Naive thymus-derived CD8-positive, alpha-beta T cell (primary cell): ENCODE measurements at regions not wholly inside any gene's neighbourhood (a gene's known extent, or its start where the extent isn't known, plus 50 kb on each side); places are given as distances from the start of the nearest gene placed in this dataset.
A peak's percentile ranks its signal among the peaks of the same experiment; 100 is the strongest.
"Not testable (repeated sequence)": the region's sequence is repeated elsewhere in the genome, so short reads cannot be mapped to it uniquely, and the experiment has no call there.

Experiments used
- ATAC-seq, 2 donors: fragments of 150-1000 bp; cut with Tn5 transposase in 1 of 2; sonication (Bioruptor Pico), chemical (Tn5 transposase) in 1 of 2; 1 replicate in 1 of 2; 2 replicates in 1 of 2; pipeline ENCODE4 v1.10.0; 2021; ENCODE audit warnings: mild to moderate bottlenecking in 2 of 2, moderate library complexity in 2 of 2
- POLR2A ChIA-PET: fragments of 350-600 bp; sonication (Branson Sonifier 250); formaldehyde crosslinking; loops from one replicate; lab custom pipeline; 2021; ENCODE audit warnings: antibody characterized with exemption; lab: Charles Lee
- DNase-seq, 10 donors: peaks; one replicate each; pipeline versions ENCODE4 v3.0.0 to v3.0.0-alpha.2; 2020 to 2022
- H3K27ac Mint-ChIP-seq, 10 donors: one replicate each; pipeline ENCODE4 v1.8.0; 2020 to 2022; ENCODE audit warnings: mild to moderate bottlenecking in 10 of 10, mixed read lengths in 10 of 10, moderate library complexity in 4 of 10, inconsistent platforms in 1 of 10
- H3K27me3 Mint-ChIP-seq, 5 donors: one replicate each; pipeline ENCODE4 v1.8.0; 2021 to 2022; ENCODE audit warnings: mixed read lengths in 5 of 5
- H3K36me3 Mint-ChIP-seq, 3 donors: one replicate each; pipeline ENCODE4 v1.8.0; 2020 to 2022; ENCODE audit warnings: mixed read lengths in 3 of 3, mild to moderate bottlenecking in 2 of 3, inconsistent platforms in 1 of 3
- H3K4me1 Mint-ChIP-seq, 4 donors: one replicate each; pipeline ENCODE4 v1.8.0; 2021 to 2022; ENCODE audit warnings: mixed read lengths in 4 of 4
- H3K4me3 Mint-ChIP-seq, 10 donors: one replicate each; pipeline ENCODE4 v1.8.0; 2020 to 2022; ENCODE audit warnings: mild to moderate bottlenecking in 10 of 10, mixed read lengths in 10 of 10, moderate library complexity in 6 of 10, inconsistent platforms in 1 of 10
- H3K9me3 Mint-ChIP-seq, 9 donors: one replicate each; pipeline ENCODE4 v1.8.0; 2020 to 2022; ENCODE audit warnings: mixed read lengths in 9 of 9, mild to moderate bottlenecking in 3 of 9, inconsistent platforms in 1 of 9, moderate library complexity in 1 of 9

DNA sequence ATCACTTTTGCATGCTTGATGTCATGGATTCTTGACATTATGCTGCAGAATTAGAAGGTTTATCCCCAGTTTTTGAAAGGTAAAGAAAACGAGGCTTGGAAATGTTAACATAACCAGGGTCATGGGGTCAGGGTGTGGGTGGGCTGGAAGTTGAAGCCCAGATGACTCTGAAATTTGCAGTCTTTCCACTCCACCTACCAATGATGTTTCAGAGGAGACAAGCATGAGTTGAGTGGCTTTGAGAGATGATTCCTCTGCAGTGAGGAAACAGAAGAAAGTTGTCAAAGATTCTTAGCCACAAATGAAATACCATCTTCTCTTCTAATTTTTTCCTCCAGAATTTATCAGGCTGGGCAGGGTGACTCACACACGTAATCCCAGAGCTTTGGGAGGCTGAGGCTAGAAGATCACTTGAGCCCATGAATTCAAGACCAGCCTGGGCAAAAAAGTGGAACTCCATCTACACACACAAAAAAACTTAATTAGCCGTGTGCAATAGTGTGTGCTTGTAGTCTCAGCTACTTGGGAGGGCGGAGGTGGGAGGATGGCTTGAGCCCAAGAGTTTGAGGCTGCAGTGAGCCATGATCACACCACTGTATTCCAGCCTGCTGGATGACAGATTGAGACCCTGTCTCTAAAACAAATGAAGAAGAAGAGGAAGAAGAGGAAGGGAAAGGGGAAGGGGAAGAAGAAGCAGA, 239.1 kb upstream of the AUTS2 start:
- ATAC-seq (no peak), DNase-seq (no peak)
- H3K4me1 Mint-ChIP-seq, result no peaks in the 10 kb centered on the region
- POLR2A ChIA-PET, result no interaction called here
- peaks cover 0 to 7% (median 2%) of the 10 kb centered on the region in 5 donors for H3K27me3 Mint-ChIP-seq
- H3K27ac Mint-ChIP-seq, result no peak overlapping the region
- H3K4me3 Mint-ChIP-seq, result no peak overlapping the region
- H3K9me3 Mint-ChIP-seq, result peaks cover 0 to 4% (median 0%) of the 10 kb centered on the region in 9 donors
- no peaks in the 10 kb centered on the region for H3K36me3 Mint-ChIP-seq

DNA sequence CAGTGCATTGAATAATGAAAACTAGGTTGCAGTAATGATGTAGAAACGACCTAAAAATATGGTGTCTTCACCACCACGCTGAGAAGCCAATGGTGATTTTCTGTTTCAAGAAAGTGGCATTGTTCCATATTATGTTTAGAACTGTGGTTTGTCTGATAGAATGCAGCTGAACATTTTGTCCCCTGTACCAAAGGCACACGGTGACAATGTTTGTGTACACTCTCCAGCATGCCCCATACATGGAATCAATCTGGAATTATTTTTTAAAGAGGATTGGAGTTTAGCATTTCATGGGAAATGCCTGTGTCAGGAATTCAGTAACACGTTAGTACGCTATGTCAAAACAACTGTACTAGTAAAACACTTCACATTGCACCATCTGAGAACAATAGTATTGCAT, 237.4 kb upstream of the AUTS2 start:
- H3K27ac Mint-ChIP-seq, result no peak overlapping the region
- no peak overlapping the region for H3K4me3 Mint-ChIP-seq
- H3K9me3 Mint-ChIP-seq, result peaks cover 0 to 2% (median 0%) of the 10 kb centered on the region in 9 donors
- DNase-seq (no peak), ATAC-seq (no peak)
- no peaks in the 10 kb centered on the region for H3K36me3 Mint-ChIP-seq
- H3K4me1 Mint-ChIP-seq, result no peaks in the 10 kb centered on the region
- POLR2A ChIA-PET, result no interaction called here
- H3K27me3 Mint-ChIP-seq, result peaks cover 0 to 7% (median 2%) of the 10 kb centered on the region in 5 donors

DNA sequence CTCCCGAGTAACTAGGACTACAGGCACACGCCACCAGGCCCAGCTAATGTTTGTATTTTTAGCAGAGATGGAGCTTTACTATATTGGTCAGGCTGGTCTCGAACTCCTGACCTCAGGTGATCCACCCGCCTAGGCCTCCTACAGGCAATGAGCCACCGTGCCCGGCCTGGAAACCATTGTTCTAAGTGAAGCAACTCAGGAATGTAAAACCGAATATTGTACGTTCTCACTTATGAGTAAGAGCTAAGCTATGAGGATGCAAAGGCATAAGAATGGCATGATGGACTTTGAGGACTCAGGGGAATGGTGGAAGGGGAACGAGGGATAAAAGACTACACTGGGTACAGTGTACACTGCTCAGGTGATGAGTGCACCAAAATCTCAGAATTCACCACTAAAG, 235.1 kb upstream of the AUTS2 start:
- no peak for DNase-seq
- Mint-ChIP-seq H3K4me3 (no peak overlapping the region), H3K36me3 (peaks cover 0 to 4% (median 0%) of the 10 kb centered on the region in 3 donors), H3K9me3 (peaks cover 0 to 2% (median 0%) of the 10 kb centered on the region in 9 donors), H3K27me3 (peaks cover 0 to 7% (median 2%) of the 10 kb centered on the region in 5 donors), H3K4me1 (no peaks in the 10 kb centered on the region), H3K27ac (no peak overlapping the region)
- ATAC-seq, result no peak
- POLR2A ChIA-PET, result no interaction called here

DNA sequence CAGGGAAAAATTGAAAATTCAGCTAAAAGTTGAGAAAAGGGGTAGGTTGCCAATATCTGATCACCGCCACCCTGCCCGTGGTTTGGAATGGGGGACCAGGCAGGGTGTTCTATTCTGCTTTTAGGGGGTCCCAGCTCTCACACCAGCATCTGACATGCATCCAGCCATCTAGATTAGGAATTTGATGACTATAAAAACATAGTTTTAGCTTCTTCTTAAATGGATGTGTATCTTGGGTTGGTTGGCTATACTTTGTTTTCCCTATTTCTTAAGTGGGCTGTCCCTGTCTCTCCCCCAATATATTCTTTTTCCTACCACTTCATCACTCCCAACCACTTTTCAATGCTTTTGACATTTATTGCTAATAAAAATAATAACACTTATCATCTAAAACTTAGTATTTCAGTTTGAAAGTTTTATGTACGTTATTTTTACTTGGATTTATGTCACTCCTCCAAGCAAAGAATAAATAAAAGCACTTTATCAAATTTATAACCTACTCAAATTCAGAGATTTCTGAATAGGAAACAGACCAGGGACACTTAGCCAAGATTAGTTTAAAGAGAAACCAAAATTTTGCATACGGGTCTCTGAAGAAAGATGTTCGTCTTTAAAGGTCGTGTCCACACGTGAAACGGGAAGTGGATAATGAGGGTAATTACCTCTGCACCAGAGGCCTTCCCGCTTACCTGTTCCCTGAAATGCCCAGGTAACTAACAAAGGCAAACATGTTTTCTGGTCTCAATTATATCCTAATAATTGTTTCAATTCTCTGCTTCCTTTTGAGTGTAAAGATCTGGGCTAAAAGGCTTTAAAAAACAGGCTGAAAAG, 233.2 kb upstream of the AUTS2 start:
- no peaks in the 10 kb centered on the region for H3K4me1 Mint-ChIP-seq
- H3K9me3 Mint-ChIP-seq, result no peaks in the 10 kb centered on the region
- POLR2A ChIA-PET, result no interaction called here
- peaks cover 0 to 3% (median 0%) of the 10 kb centered on the region in 5 donors for H3K27me3 Mint-ChIP-seq
- DNase-seq (no peak), ATAC-seq (no peak)
- no peak overlapping the region for H3K27ac Mint-ChIP-seq
- peaks cover 0 to 4% (median 0%) of the 10 kb centered on the region in 3 donors for H3K36me3 Mint-ChIP-seq
- no peak overlapping the region for H3K4me3 Mint-ChIP-seq

DNA sequence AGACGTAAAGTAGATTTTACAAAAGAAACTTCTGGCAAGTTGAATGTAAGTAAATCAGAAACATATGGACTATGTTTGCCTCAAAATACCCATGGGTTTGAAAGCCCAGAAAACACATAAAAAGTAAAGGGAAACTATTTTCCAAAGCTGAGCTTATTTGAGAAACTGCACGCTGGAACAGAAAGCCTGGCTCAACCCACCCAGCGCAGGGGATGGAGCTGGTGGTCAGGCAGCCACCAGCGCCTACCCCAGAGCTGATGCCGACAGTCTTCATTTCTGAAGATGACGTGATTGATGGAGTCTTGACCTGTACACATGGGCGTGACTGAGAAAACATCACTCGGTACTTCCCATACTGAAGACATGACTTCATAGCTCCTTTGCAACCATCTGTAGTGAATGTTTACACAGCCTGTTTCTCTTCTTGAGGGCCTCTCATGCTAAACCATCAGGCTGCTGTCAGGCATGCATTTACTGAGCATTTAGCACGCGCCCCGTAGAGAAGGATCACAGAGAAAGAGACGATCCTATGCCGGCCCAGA, 232.6 kb upstream of the AUTS2 start:
- POLR2A ChIA-PET, result interaction anchor here (0.6 kb wide), 1 partner anchor 195 kb away, joined by 4 read pairs; no protein-coding TSS in a partner anchor
- no peak overlapping the region for H3K27ac Mint-ChIP-seq
- DNase-seq, result no peak
- no peak for ATAC-seq
- peaks cover 0 to 3% (median 0%) of the 10 kb centered on the region in 5 donors for H3K27me3 Mint-ChIP-seq
- H3K4me1 Mint-ChIP-seq, result no peaks in the 10 kb centered on the region
- no peaks in the 10 kb centered on the region for H3K9me3 Mint-ChIP-seq
- no peak overlapping the region for H3K4me3 Mint-ChIP-seq
- H3K36me3 Mint-ChIP-seq, result peaks cover 0 to 4% (median 0%) of the 10 kb centered on the region in 3 donors

DNA sequence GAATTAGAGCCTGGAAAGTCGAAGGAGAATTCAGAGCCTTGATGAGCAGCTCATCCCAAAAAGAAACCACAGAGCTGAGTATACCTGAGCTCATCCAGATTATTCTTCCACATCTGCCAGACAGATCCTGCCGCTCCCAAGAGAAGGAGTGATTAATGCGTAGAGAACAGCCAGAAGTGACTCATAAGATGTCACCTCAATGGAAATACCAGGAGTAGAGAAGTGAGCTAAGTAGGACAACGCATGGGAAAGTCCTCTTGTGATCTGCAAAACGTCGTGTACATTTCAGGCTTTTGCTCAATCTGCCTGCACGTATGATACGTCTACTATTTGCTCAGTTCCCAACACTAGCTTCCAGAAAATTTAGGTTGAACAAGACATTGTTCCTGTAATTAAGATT, 230.5 kb upstream of the AUTS2 start:
- peaks cover 0 to 3% (median 0%) of the 10 kb centered on the region in 5 donors for H3K27me3 Mint-ChIP-seq
- POLR2A ChIA-PET, result no interaction called here

DNA sequence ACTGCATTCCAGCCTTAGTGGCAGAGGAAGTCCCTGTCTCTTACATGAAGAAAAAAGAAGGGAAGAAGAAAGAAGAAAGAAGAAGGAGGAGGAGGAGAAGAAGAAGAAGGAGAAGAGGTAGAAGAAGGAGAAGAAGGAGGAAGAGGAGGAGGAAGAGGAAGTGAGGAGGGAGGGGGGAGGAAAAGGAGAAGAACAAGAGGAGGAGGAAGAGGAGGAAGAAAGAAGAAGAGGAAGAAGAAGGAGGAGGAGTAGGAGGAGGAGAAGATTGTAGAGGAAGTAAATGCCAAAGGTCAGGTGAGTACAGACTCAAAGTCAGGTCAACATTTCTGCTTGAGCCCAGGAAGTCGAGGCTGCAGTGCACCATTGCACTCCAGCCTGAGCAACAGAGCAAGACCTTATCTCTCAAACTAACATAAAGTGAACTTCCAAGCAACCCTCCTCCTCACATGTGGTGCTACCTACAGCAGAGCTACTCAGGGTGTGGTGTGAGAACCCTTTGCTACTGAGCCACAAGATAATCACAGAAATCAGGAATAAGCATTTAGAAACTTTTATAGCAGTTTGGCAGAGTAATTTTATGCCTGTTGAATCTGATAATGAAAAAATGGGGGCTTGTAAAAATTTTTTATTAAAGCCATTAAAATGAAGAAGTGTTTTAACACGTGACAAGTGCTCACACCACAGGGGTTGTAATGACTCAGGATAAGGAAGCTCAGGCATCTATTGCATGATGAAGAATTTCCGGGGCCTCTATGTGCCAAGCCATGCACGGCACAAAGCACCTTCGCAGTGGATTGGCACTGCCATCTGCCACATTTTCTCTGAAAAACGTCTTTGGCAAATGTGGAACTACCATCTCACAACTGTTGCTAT, 224.9 kb upstream of the AUTS2 start:
- POLR2A ChIA-PET, result interaction anchor here (0.7 kb wide), 1 partner anchor 49 kb away, joined by 3 read pairs; no protein-coding TSS in a partner anchor

More for the DNA sequence above, 230.5 kb upstream of the AUTS2 start:
- Mint-ChIP-seq H3K4me3 (no peak overlapping the region), H3K27ac (no peak overlapping the region), H3K36me3 (peaks cover 0 to 4% (median 0%) of the 10 kb centered on the region in 3 donors), H3K9me3 (peaks cover 0 to 2% (median 0%) of the 10 kb centered on the region in 9 donors), H3K4me1 (no peaks in the 10 kb centered on the region)
- no peak for ATAC-seq
- DNase-seq, result no peak

DNA sequence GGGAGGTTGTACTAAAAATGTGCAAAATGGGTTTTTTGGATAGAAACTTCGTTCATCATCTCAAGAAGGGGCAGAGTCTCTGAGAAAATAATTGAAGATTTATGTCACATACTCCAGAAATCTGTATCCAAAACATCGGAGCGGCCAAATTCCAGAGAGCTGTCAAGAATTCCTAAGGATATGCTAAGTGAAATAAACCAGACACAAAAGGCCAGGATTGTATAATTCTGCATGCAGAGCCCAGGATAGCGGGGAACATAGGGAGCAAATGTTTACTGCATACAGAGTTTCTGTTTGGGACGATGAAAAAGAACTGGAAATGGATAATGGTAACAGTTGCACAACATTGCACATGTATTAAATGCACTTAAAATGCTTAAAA, 224.2 kb upstream of the AUTS2 start:
- DNase-seq, result no peak
- Mint-ChIP-seq H3K27ac (no peak overlapping the region), H3K27me3 (peaks cover 0 to 6% (median 0%) of the 10 kb centered on the region in 5 donors), H3K36me3 (no peaks in the 10 kb centered on the region), H3K4me1 (peaks cover 0 to 8% (median 0%) of the 10 kb centered on the region in 4 donors), H3K9me3 (peaks cover 0 to 10% (median 0%) of the 10 kb centered on the region in 9 donors), H3K4me3 (no peak overlapping the region)
- POLR2A ChIA-PET, result no interaction called here
- no peak for ATAC-seq

More for the DNA sequence above, 224.9 kb upstream of the AUTS2 start:
- H3K27me3 Mint-ChIP-seq, result no peaks in the 10 kb centered on the region
- peaks cover 0 to 10% (median 0%) of the 10 kb centered on the region in 9 donors for H3K9me3 Mint-ChIP-seq
- H3K4me3 Mint-ChIP-seq, result no peak overlapping the region
- ATAC-seq (no peak), DNase-seq (no peak)
- peak overlapping the region in 1 of 10 donors; percentile 34 for H3K27ac Mint-ChIP-seq
- peaks cover 0 to 8% (median 0%) of the 10 kb centered on the region in 4 donors for H3K4me1 Mint-ChIP-seq
- no peaks in the 10 kb centered on the region for H3K36me3 Mint-ChIP-seq

DNA sequence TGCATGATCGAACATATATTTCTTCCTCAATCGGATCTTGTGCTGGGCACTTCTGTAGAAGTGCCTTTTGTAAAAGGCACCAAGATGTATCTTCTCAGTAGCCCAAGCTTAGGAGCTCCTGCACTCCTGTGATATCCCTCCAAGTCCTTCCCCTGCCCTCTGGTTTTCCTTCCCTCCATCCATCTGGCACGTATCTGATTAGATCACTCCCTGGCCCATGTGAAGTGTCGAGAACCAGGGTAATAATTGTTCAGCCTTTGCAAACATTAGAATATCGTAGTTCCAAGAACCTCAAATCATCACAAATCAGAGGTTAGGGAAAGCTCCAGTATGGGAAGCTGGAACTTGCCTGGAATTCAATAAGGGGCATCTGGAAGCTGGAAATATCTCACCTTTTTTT, 221.1 kb upstream of the AUTS2 start:
- DNase-seq (no peak), ATAC-seq (no peak)
- H3K27me3 Mint-ChIP-seq, result peaks cover 0 to 6% (median 0%) of the 10 kb centered on the region in 5 donors
- H3K4me1 Mint-ChIP-seq, result peaks cover 0 to 8% (median 0%) of the 10 kb centered on the region in 4 donors
- no peak overlapping the region for H3K27ac Mint-ChIP-seq
- no peaks in the 10 kb centered on the region for H3K36me3 Mint-ChIP-seq
- POLR2A ChIA-PET, result no interaction called here
- H3K4me3 Mint-ChIP-seq, result no peak overlapping the region
- H3K9me3 Mint-ChIP-seq, result peaks cover 0 to 10% (median 0%) of the 10 kb centered on the region in 9 donors

DNA sequence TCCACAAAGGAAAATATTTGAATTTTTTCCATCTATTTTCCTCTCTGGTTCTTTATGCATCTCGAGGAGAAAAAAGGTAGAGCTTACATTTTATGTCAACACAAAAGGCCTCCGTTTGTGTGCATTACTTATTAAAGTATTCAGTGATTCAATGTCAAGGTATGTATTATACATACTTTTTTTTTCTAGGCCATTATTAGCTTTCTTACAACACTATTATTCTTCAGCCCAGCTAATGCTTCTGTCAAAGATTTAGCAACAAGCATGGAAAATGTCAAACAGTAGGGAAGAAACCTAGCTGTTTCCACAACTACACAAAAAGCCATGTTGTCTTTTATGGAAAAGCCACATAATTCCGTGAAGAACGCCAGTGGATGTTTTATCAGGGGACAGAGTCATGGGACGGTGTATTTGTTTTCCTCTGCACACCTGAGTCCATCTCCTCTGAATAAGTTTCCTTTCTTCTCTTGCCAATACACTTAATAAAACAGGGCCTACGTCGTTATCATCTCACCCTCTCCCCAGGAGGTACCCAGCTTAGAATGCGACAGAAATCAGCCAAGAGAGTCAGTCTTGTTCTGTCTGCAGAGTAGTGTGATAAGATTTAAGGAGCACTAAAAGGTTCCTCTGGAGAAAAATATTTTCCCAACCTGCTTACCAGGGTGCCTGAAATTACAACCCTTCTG, 209.7 kb upstream of the AUTS2 start:
- Mint-ChIP-seq H3K4me1 (no peaks in the 10 kb centered on the region), H3K27ac (no peak overlapping the region), H3K27me3 (peaks cover 0 to 3% (median 0%) of the 10 kb centered on the region in 5 donors), H3K9me3 (peaks cover 0 to 4% (median 0%) of the 10 kb centered on the region in 9 donors), H3K4me3 (no peak overlapping the region), H3K36me3 (no peaks in the 10 kb centered on the region)
- DNase-seq (no peak), ATAC-seq (no peak)
- POLR2A ChIA-PET, result no interaction called here

DNA sequence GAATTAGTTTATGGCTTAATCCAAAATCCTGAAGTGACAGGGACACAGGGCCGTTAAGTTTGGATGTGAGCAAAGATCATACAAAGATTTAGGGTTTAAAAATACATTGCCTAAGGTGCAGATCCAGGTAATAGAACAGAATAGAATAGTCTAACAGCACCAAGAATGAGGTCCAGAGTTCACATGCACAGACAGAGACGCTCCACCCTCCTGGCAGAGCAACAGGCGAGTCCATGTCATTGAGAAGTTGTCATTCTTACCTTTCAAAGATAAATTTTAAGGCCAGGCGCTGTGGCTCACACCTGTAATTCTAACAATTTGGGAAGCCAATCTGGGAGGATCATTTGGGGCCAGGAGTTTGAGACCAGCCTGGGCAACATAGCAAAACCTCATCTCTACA, 209.1 kb upstream of the AUTS2 start:
- POLR2A ChIA-PET, result no interaction called here
- peaks cover 0 to 3% (median 0%) of the 10 kb centered on the region in 9 donors for H3K9me3 Mint-ChIP-seq

DNA sequence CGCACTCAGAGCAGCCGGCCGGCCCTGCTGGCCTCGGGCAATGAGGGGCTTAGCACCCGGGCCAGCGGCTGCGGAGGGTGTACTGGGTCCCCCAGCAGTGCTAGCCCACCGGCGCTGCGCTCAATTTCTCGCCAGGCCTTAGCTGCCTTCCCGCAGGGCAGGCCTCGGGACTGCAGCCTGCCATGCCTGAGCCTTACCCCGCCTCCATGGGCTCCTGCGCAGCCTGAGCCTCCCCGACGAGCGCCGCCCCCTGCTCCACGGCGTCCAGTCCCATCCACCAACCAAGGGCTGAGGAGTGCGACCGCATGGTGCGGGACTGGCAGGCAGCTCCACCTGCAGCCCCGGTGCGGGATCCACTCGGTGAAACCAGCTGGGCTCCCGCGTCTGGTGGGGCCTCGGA, 204.4 kb upstream of the AUTS2 start:
- H3K36me3 Mint-ChIP-seq, H3K4me1 Mint-ChIP-seq, H3K27me3 Mint-ChIP-seq, H3K27ac Mint-ChIP-seq, ATAC-seq, POLR2A ChIA-PET, DNase-seq, H3K9me3 Mint-ChIP-seq, H3K4me3 Mint-ChIP-seq: not testable (repeated sequence)

More for the DNA sequence above, 209.1 kb upstream of the AUTS2 start:
- no peak for ATAC-seq
- H3K27ac Mint-ChIP-seq, result no peak overlapping the region
- no peaks in the 10 kb centered on the region for H3K4me1 Mint-ChIP-seq
- no peaks in the 10 kb centered on the region for H3K36me3 Mint-ChIP-seq
- no peak overlapping the region for H3K4me3 Mint-ChIP-seq
- H3K27me3 Mint-ChIP-seq, result peaks cover 0 to 3% (median 0%) of the 10 kb centered on the region in 5 donors
- DNase-seq, result no peak
